ENCODE measurements at regions not wholly inside any gene's neighbourhood (a gene's known extent, or its start where the extent isn't known, plus 50 kb on each side); places are given as distances from the start of the nearest gene placed in this dataset.

GRCh38 chrX:7486505-7486904, 338.6 kb upstream of the PUDP start:
- no peak overlapping the region for H3K18ac ChIP-seq (ENCODE audit: low read depth in 1 of 2, low read length in 2 of 2)
- no peak overlapping the region for H3K4me3 ChIP-seq (ENCODE audit: insufficient read depth in 1 of 2, low read depth in 1 of 2, low read length in 2 of 2)
- H3K9me3 ChIP-seq (ENCODE audit: control insufficient read depth, low read length): peaks cover 6% of the 10 kb centered on the region
- DNase-seq: no peak
- H4K91ac ChIP-seq (ENCODE audit: low read length): no peak overlapping the region
- no peak overlapping the region for H3K23ac ChIP-seq (ENCODE audit: low read length in 2 of 2)
- H2BK5ac ChIP-seq (ENCODE audit: low read depth, low read length, poor library complexity, severe bottlenecking): no peak overlapping the region
- H3K27me3 ChIP-seq (ENCODE audit: control insufficient read depth in 1 of 2, insufficient read depth in 1 of 2, low read length in 2 of 2): no peaks in the 10 kb centered on the region
- no peak overlapping the region for H3K9ac ChIP-seq (ENCODE audit: low read length)
- H3K4me2 ChIP-seq (ENCODE audit: low read length, poor library complexity, severe bottlenecking): no peak overlapping the region
- H3K4me1 ChIP-seq (ENCODE audit: control insufficient read depth, insufficient read depth, low read depth, low read length): no peaks in the 10 kb centered on the region
- H3K4ac ChIP-seq (ENCODE audit: low read depth in 1 of 2, low read length in 2 of 2): no peak overlapping the region
- H3K79me1 ChIP-seq (replicated peaks; ENCODE audit: low read length, poor library complexity, severe bottlenecking): no peaks in the 10 kb centered on the region
- H4K8ac ChIP-seq (ENCODE audit: low read length): no peak overlapping the region
- H3K36me3 ChIP-seq (ENCODE audit: control insufficient read depth in 1 of 2, insufficient read depth in 2 of 2, low read depth in 1 of 2, low read length in 2 of 2): no peaks in the 10 kb centered on the region
- no peak overlapping the region for H2BK120ac ChIP-seq (ENCODE audit: low read depth, low read length)
- no peak overlapping the region for H2AFZ ChIP-seq (ENCODE audit: low read depth, low read length)
- no peak overlapping the region for H3K14ac ChIP-seq (ENCODE audit: low read length in 2 of 2)
- H2BK12ac ChIP-seq (ENCODE audit: low read length in 2 of 2): no peak overlapping the region
- no peak overlapping the region for H3K27ac ChIP-seq (ENCODE audit: low read length, poor library complexity, severe bottlenecking)
- 93% methylated on average over 2 of the region's 3 CpGs for WGBS
- no peak overlapping the region for H2BK15ac ChIP-seq (ENCODE audit: low read depth, poor library complexity, severe bottlenecking)
- no peak overlapping the region for H2AK5ac ChIP-seq (ENCODE audit: low read length, severe bottlenecking)

GRCh38 chrX:7485061-7485460, 337.1 kb upstream of the PUDP start:
- H3K4me2 ChIP-seq (ENCODE audit: low read length, poor library complexity, severe bottlenecking): no peak overlapping the region
- H2BK120ac ChIP-seq (ENCODE audit: low read depth, low read length): no peak overlapping the region
- H3K27ac ChIP-seq (ENCODE audit: low read length, poor library complexity, severe bottlenecking): no peak overlapping the region
- no peak overlapping the region for H2AK5ac ChIP-seq (ENCODE audit: low read length, severe bottlenecking)
- no peak overlapping the region for H2AFZ ChIP-seq (ENCODE audit: low read depth, low read length)
- H3K23ac ChIP-seq (ENCODE audit: low read length in 2 of 2): no peak overlapping the region
- H3K79me1 ChIP-seq (replicated peaks; ENCODE audit: low read length, poor library complexity, severe bottlenecking): no peaks in the 10 kb centered on the region
- H3K27me3 ChIP-seq (ENCODE audit: control insufficient read depth in 1 of 2, insufficient read depth in 1 of 2, low read length in 2 of 2): no peaks in the 10 kb centered on the region
- no peak overlapping the region for H4K8ac ChIP-seq (ENCODE audit: low read length)
- no peak overlapping the region for H2BK5ac ChIP-seq (ENCODE audit: low read depth, low read length, poor library complexity, severe bottlenecking)
- H2BK12ac ChIP-seq (ENCODE audit: low read length in 2 of 2): no peak overlapping the region
- H4K91ac ChIP-seq (ENCODE audit: low read length): no peak overlapping the region
- H3K18ac ChIP-seq (ENCODE audit: low read depth in 1 of 2, low read length in 2 of 2): no peak overlapping the region
- H3K36me3 ChIP-seq (ENCODE audit: control insufficient read depth in 1 of 2, insufficient read depth in 2 of 2, low read depth in 1 of 2, low read length in 2 of 2): no peaks in the 10 kb centered on the region
- no peaks in the 10 kb centered on the region for H3K4me1 ChIP-seq (ENCODE audit: control insufficient read depth, insufficient read depth, low read depth, low read length)
- H3K4ac ChIP-seq (ENCODE audit: low read depth in 1 of 2, low read length in 2 of 2): no peak overlapping the region
- no peak overlapping the region for H3K4me3 ChIP-seq (ENCODE audit: insufficient read depth in 1 of 2, low read depth in 1 of 2, low read length in 2 of 2)
- no peak for DNase-seq
- WGBS: 39% methylated on average over 1 of the region's 1 CpG
- H3K9me3 ChIP-seq (ENCODE audit: control insufficient read depth, low read length): peaks cover 6% of the 10 kb centered on the region
- no peak overlapping the region for H3K9ac ChIP-seq (ENCODE audit: low read length)
- H3K14ac ChIP-seq (ENCODE audit: low read length in 2 of 2): no peak overlapping the region
- H2BK15ac ChIP-seq (ENCODE audit: low read depth, poor library complexity, severe bottlenecking): no peak overlapping the region

GRCh38 chrX:7480721-7481120, 332.8 kb upstream of the PUDP start:
- H3K4me1 ChIP-seq (ENCODE audit: control insufficient read depth, insufficient read depth, low read depth, low read length): no peaks in the 10 kb centered on the region
- H2BK120ac ChIP-seq (ENCODE audit: low read depth, low read length): no peak overlapping the region
- H3K4ac ChIP-seq (ENCODE audit: low read depth in 1 of 2, low read length in 2 of 2): no peak overlapping the region
- no peak overlapping the region for H4K8ac ChIP-seq (ENCODE audit: low read length)
- H3K18ac ChIP-seq (ENCODE audit: low read depth in 1 of 2, low read length in 2 of 2): no peak overlapping the region
- H3K79me1 ChIP-seq (replicated peaks; ENCODE audit: low read length, poor library complexity, severe bottlenecking): no peaks in the 10 kb centered on the region
- H3K4me3 ChIP-seq (ENCODE audit: insufficient read depth in 1 of 2, low read depth in 1 of 2, low read length in 2 of 2): no peak overlapping the region
- no peak overlapping the region for H3K9ac ChIP-seq (ENCODE audit: low read length)
- H3K27me3 ChIP-seq (ENCODE audit: control insufficient read depth in 1 of 2, insufficient read depth in 1 of 2, low read length in 2 of 2): no peaks in the 10 kb centered on the region
- no peak overlapping the region for H4K91ac ChIP-seq (ENCODE audit: low read length)
- H3K36me3 ChIP-seq (ENCODE audit: control insufficient read depth in 1 of 2, insufficient read depth in 2 of 2, low read depth in 1 of 2, low read length in 2 of 2): no peaks in the 10 kb centered on the region
- DNase-seq: no peak
- WGBS: no CpG with 5 or more reads among the region's 2 CpGs
- no peak overlapping the region for H3K27ac ChIP-seq (ENCODE audit: low read length, poor library complexity, severe bottlenecking)
- no peak overlapping the region for H2BK12ac ChIP-seq (ENCODE audit: low read length in 2 of 2)
- no peak overlapping the region for H2AK5ac ChIP-seq (ENCODE audit: low read length, severe bottlenecking)
- no peak overlapping the region for H2AFZ ChIP-seq (ENCODE audit: low read depth, low read length)
- no peak overlapping the region for H2BK15ac ChIP-seq (ENCODE audit: low read depth, poor library complexity, severe bottlenecking)
- H3K23ac ChIP-seq (ENCODE audit: low read length in 2 of 2): no peak overlapping the region
- no peak overlapping the region for H3K14ac ChIP-seq (ENCODE audit: low read length in 2 of 2)
- H2BK5ac ChIP-seq (ENCODE audit: low read depth, low read length, poor library complexity, severe bottlenecking): no peak overlapping the region
- H3K9me3 ChIP-seq (ENCODE audit: control insufficient read depth, low read length): peaks cover 12% of the 10 kb centered on the region
- H3K4me2 ChIP-seq (ENCODE audit: low read length, poor library complexity, severe bottlenecking): no peak overlapping the region

- no peak for DNase-seq
- Histone ChIP-seq H3K4ac (ENCODE audit: low read depth in 1 of 2, low read length in 2 of 2) (no peak overlapping the region), H2BK120ac (ENCODE audit: low read depth, low read length) (no peak overlapping the region), H3K27me3 (ENCODE audit: control insufficient read depth in 1 of 2, insufficient read depth in 1 of 2, low read length in 2 of 2) (no peaks in the 10 kb centered on the region), H3K9me3 (ENCODE audit: control insufficient read depth, low read length) (peaks cover 10% of the 10 kb centered on the region), H2BK12ac (ENCODE audit: low read length in 2 of 2) (no peak overlapping the region), H2BK15ac (ENCODE audit: low read depth, poor library complexity, severe bottlenecking) (no peak overlapping the region), H2AFZ (ENCODE audit: low read depth, low read length) (no peak overlapping the region), H3K9ac (ENCODE audit: low read length) (no peak overlapping the region), H3K4me3 (ENCODE audit: insufficient read depth in 1 of 2, low read depth in 1 of 2, low read length in 2 of 2) (no peak overlapping the region), H3K4me2 (ENCODE audit: low read length, poor library complexity, severe bottlenecking) (no peak overlapping the region), H4K91ac (ENCODE audit: low read length) (no peak overlapping the region), H2AK5ac (ENCODE audit: low read length, severe bottlenecking) (no peak overlapping the region), H4K8ac (ENCODE audit: low read length) (no peak overlapping the region), H3K27ac (ENCODE audit: low read length, poor library complexity, severe bottlenecking) (no peak overlapping the region), H3K79me1 (replicated peaks; ENCODE audit: low read length, poor library complexity, severe bottlenecking) (no peaks in the 10 kb centered on the region), H3K18ac (ENCODE audit: low read depth in 1 of 2, low read length in 2 of 2) (no peak overlapping the region), H3K36me3 (ENCODE audit: control insufficient read depth in 1 of 2, insufficient read depth in 2 of 2, low read depth in 1 of 2, low read length in 2 of 2) (no peaks in the 10 kb centered on the region), H3K14ac (ENCODE audit: low read length in 2 of 2) (no peak overlapping the region), H2BK5ac (ENCODE audit: low read depth, low read length, poor library complexity, severe bottlenecking) (no peak overlapping the region), H3K4me1 (ENCODE audit: control insufficient read depth, insufficient read depth, low read depth, low read length) (no peaks in the 10 kb centered on the region), H3K23ac (ENCODE audit: low read length in 2 of 2) (no peak overlapping the region)
- 34% methylated on average over 2 of the region's 6 CpGs for WGBS
Observed at GRCh38 chrX:7462110-7462509, 314.2 kb upstream of the PUDP start.

All from mesenchymal stem cell (in vitro differentiated cells and primary cell).